A673 (cell line): ENCODE measurements at regions not wholly inside any gene's neighbourhood (a gene's known extent, or its start where the extent isn't known, plus 50 kb on each side); places are given as distances from the start of the nearest gene placed in this dataset.

ENCODE experiments used
- BruUV-seq: library from RNA; stranded (reverse); fragments of 400-500 nt; replicated peaks from 2 replicates; lab custom pipeline; 2021; lab: Mats Ljungman, UMichigan
- CTCF ChIA-PET: fragments of 300-600 bp; sonication (Branson Sonifier 250); formaldehyde crosslinking; loops from one replicate; lab custom pipeline; 2022; ENCODE audit warnings: antibody characterized with exemption; lab: Charles Lee
- POLR2A ChIA-PET: fragments of 300-600 bp; sonication (Branson Sonifier 250); formaldehyde crosslinking; loops from one replicate; lab custom pipeline; 2022; ENCODE audit warnings: antibody characterized with exemption; ENCODE audit not compliant: low non-redundant PET; lab: Charles Lee
- DNase-seq: peaks from one replicate; pipeline ENCODE4 v3.0.0-alpha.2; 2015; ENCODE audit warnings: low spot score
- H3K27ac ChIP-seq: fragments of 200-600 bp; sonication (generic); 2 replicates; pipeline ENCODE4 v1.5.1; 2016; ENCODE audit warnings: mixed run types, low read depth, mild to moderate bottlenecking, mixed read lengths, antibody characterized with exemption, low read length; ENCODE audit not compliant: poor library complexity, severe bottlenecking
- H3K27me3 ChIP-seq: fragments of 200-600 bp; sonication (generic); replicated peaks from 2 replicates; pipeline ENCODE4 v1.6.1; 2017; ENCODE audit warnings: mixed run types, low read depth, mild to moderate bottlenecking, mixed read lengths, antibody characterized with exemption, low read length; ENCODE audit not compliant: insufficient read depth, poor library complexity
- H3K36me3 ChIP-seq: fragments of 200-600 bp; sonication (generic); 2 replicates; pipeline ENCODE4 v1.6.1; 2016; ENCODE audit warnings: mixed run types, mild to moderate bottlenecking, mixed read lengths, antibody characterized with exemption, low read length; ENCODE audit not compliant: insufficient read depth, poor library complexity, severe bottlenecking
- H3K4me1 ChIP-seq: fragments of 200-600 bp; sonication (generic); 2 replicates; pipeline ENCODE4 v1.6.1; 2017; ENCODE audit warnings: mixed run types, mild to moderate bottlenecking, mixed read lengths, antibody characterized with exemption, low read length; ENCODE audit not compliant: insufficient read depth, poor library complexity, severe bottlenecking
- H3K4me3 ChIP-seq: fragments of 200-600 bp; sonication (generic); 2 replicates; pipeline ENCODE4 v1.5.1; 2016; ENCODE audit warnings: low read depth, mixed run types, mild to moderate bottlenecking, mixed read lengths, low read length; ENCODE audit not compliant: poor library complexity, severe bottlenecking
- H3K9me3 ChIP-seq: fragments of 200-600 bp; sonication (generic); 2 replicates; pipeline ENCODE4 v1.6.1; 2016; ENCODE audit warnings: mixed run types, low read depth, mild to moderate bottlenecking, mixed read lengths, antibody characterized with exemption, low read length; ENCODE audit not compliant: poor library complexity, severe bottlenecking
- EZH2 ChIP-seq: fragments of 200-600 bp; sonication (generic); IDR thresholded peaks from 2 replicates; pipeline ENCODE4 v1.6.1; 2017; ENCODE audit warnings: borderline replicate concordance, low read depth, mild to moderate bottlenecking, mixed read lengths, antibody characterized with exemption, low read length; ENCODE audit not compliant: poor library complexity, severe bottlenecking
- intact Hi-C: fragments of 100-400 bp; cut with micrococcal nuclease; formaldehyde crosslinking; loops from one replicate; pipeline ENCODE4 v1.10.0; 2022; ENCODE audit not compliant: unreplicated experiment
- TF ChIP-seq, protein P1 (sequence below): fragments of 300-800, 200-600 bp; sonication (generic); conservative IDR thresholded peaks from 2 replicates; pipeline ENCODE4 v1.5.1; 2017; ENCODE audit warnings: low read depth, mild to moderate bottlenecking, antibody characterized with exemption, low read length, moderate library complexity, mixed read lengths

GRCh38 chr15:37576952-37577351, 357.5 kb upstream of the TMCO5A start:
- intact Hi-C loops: no loop called here
- POLR2A ChIA-PET: no interaction called here
- CTCF ChIA-PET: no interaction called here
- Histone ChIP-seq H3K4me3 (no peak overlapping the region), H3K27ac (no peak overlapping the region), H3K4me1 (no peaks in the 10 kb centered on the region), H3K36me3 (no peaks in the 10 kb centered on the region), H3K27me3 (no peaks in the 10 kb centered on the region), H3K9me3 (no peaks in the 10 kb centered on the region)
- TF ChIP-seq, protein P1, sequence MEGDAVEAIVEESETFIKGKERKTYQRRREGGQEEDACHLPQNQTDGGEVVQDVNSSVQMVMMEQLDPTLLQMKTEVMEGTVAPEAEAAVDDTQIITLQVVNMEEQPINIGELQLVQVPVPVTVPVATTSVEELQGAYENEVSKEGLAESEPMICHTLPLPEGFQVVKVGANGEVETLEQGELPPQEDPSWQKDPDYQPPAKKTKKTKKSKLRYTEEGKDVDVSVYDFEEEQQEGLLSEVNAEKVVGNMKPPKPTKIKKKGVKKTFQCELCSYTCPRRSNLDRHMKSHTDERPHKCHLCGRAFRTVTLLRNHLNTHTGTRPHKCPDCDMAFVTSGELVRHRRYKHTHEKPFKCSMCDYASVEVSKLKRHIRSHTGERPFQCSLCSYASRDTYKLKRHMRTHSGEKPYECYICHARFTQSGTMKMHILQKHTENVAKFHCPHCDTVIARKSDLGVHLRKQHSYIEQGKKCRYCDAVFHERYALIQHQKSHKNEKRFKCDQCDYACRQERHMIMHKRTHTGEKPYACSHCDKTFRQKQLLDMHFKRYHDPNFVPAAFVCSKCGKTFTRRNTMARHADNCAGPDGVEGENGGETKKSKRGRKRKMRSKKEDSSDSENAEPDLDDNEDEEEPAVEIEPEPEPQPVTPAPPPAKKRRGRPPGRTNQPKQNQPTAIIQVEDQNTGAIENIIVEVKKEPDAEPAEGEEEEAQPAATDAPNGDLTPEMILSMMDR: no peak
- BruUV-seq: no TSS peak
- no peak for DNase-seq

GRCh38 chr15:37581866-37582532, 352.4 kb upstream of the TMCO5A start:
- intact Hi-C loops: no loop called here
- H3K4me3 ChIP-seq: no peak overlapping the region
- no peak overlapping the region for H3K27ac ChIP-seq
- H3K27me3 ChIP-seq: no peaks in the 10 kb centered on the region
- H3K4me1 ChIP-seq: no peaks in the 10 kb centered on the region
- no peak for TF ChIP-seq EZH2
- TF ChIP-seq, protein P1: no peak
- no peaks in the 10 kb centered on the region for H3K9me3 ChIP-seq
- ChIA-PET POLR2A (no interaction called here), CTCF (interaction anchor here (0.6 kb wide), 1 partner anchor 13 kb away, joined by 3 read pairs; no protein-coding TSS in a partner anchor)
- no TSS peak for BruUV-seq
- no peak for DNase-seq
- H3K36me3 ChIP-seq: no peaks in the 10 kb centered on the region

DNA sequence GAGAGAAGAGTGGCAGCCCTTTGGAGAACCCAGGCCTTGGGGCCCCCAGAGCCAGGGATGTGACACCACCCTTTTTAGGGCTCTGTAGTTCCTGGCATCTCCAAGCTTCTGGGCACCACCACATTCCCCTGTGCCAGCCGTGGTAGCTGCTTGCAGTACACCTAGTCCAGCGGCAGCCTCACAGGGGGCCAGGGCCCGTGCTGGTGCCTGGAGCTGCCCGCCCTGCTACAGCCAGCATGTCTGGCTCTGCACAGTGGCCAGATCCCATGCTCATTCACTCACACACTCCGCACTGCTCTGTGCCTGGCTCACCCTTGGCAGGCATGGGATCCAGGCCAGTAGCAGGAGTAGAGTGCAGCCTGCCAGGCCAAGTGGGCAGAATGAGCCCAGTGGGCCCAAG, 351.6 kb upstream of the TMCO5A start:
- CTCF ChIA-PET: interaction anchor here (0.6 kb wide), 1 partner anchor 13 kb away, joined by 3 read pairs; no protein-coding TSS in a partner anchor
- no TSS peak for BruUV-seq
- POLR2A ChIA-PET: no interaction called here

More for the DNA sequence above, 351.6 kb upstream of the TMCO5A start:
- intact Hi-C loops: no loop called here
- Histone ChIP-seq H3K27me3 (no peaks in the 10 kb centered on the region), H3K4me1 (peaks cover 3% of the 10 kb centered on the region), H3K27ac (no peak overlapping the region), H3K4me3 (no peak overlapping the region), H3K9me3 (no peaks in the 10 kb centered on the region), H3K36me3 (no peaks in the 10 kb centered on the region)
- TF ChIP-seq EZH2: no peak
- TF ChIP-seq, protein P1: no peak
- DNase-seq: no peak
